ENCODE measurements at regions not wholly inside any gene's neighbourhood (a gene's known extent, or its start where the extent isn't known, plus 50 kb on each side); places are given as distances from the start of the nearest gene placed in this dataset.
"Not testable (repeated sequence)": the region's sequence is repeated elsewhere in the genome, so short reads cannot be mapped to it uniquely, and the experiment has no call there.

- TF ChIP-seq MAX (IDR thresholded peaks at IDR 0.05; ENCODE audit: low read depth, low read length): no peak
- TF ChIP-seq CTCF (IDR thresholded peaks at IDR 0.05; ENCODE audit: low read depth, low read length): peak; percentile 40
- DNase-seq (ENCODE audit: low read depth): peak; percentile 42
Observed at GRCh38 chr2:49770919-49771318, 616.6 kb upstream of the FSHR start.

DNA sequence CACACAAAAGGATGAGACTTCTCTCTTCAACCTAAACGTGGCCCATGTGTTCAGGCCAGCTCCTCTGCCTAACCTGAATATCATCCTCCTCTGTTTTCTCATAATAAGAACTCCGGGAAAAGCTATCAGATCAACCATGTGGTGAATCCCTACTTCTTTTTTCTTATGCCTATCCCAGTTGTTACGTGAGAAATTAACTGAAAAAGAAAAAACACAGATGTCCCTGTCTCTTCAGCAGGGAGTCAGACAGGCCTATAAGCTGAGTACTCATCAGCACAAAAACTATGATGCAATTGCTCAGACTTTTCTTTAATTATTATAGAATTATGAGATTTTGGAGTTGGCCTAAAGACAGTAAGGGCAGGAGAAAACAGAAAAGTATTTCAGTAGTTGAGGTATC lies 613.0 kb upstream of the FSHR start:
- TF ChIP-seq MAX (IDR thresholded peaks at IDR 0.05; ENCODE audit: low read depth, low read length): no peak
- TF ChIP-seq MYC (IDR thresholded peaks at IDR 0.05; ENCODE audit: low read depth, low read length): no peak
- no peak for TF ChIP-seq POLR2A (IDR thresholded peaks at IDR 0.05; ENCODE audit: extremely low read depth, insufficient read length)
- no peak for TF ChIP-seq CTCF (IDR thresholded peaks at IDR 0.05; ENCODE audit: low read depth, low read length)
- no peak for DNase-seq (ENCODE audit: low read depth)
- H3K4me3 ChIP-seq (ENCODE audit: low read depth, low read length): no peak overlapping the region

More at GRCh38 chr2:49770919-49771318, 616.6 kb upstream of the FSHR start:
- no peak overlapping the region for H3K4me3 ChIP-seq (ENCODE audit: low read depth, low read length)

DNA sequence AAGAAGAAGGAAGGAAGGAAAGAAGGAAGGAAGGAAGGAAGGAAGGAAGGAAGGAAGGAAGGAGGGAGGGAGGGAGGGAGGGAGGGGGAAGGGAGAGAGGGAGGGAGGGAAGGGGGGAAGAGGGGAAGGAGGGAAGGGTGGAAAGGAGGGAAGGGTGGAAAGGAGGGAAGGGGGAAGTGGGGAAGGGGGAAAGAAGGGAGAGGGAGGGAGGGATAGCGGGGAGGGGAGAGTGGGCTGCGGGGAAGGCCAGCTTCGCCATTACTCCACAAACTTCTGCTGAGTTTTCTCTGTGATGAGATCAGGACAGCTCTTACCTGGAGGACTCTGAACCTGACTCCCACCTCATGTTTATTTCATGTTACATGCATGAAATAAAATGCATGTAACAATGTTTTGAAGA lies 601.5 kb upstream of the FSHR start:
- TF ChIP-seq MYC (IDR thresholded peaks at IDR 0.05; ENCODE audit: low read depth, low read length): no peak
- TF ChIP-seq CTCF (IDR thresholded peaks at IDR 0.05; ENCODE audit: low read depth, low read length): no peak
- TF ChIP-seq MAX (IDR thresholded peaks at IDR 0.05; ENCODE audit: low read depth, low read length): no peak
- no peak for TF ChIP-seq POLR2A (IDR thresholded peaks at IDR 0.05; ENCODE audit: extremely low read depth, insufficient read length)
- H3K4me3 ChIP-seq (ENCODE audit: low read depth, low read length): no peak overlapping the region
- no peak for DNase-seq (ENCODE audit: low read depth)

DNA sequence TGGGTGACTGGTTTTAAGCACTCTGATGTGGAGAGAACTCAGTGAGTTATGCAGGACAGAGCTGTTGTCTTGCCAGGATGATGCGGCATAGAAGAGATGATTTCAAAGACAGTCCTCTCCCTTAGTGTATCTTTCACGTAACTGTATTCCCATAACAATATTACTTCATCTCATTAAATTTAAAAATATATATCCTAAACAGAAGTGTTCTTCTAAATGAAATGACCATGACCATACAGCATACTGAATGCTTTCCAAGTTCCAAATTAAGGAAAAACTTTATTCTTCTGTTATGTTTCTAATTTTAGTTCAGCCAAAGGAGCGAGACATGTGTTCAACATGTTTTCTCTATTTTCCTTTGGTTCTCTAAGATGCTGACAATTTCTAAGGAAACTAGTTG lies 600.1 kb upstream of the FSHR start:
- H3K4me3 ChIP-seq (ENCODE audit: low read depth, low read length): no peak overlapping the region
- TF ChIP-seq MYC (IDR thresholded peaks at IDR 0.05; ENCODE audit: low read depth, low read length): no peak
- no peak for TF ChIP-seq POLR2A (IDR thresholded peaks at IDR 0.05; ENCODE audit: extremely low read depth, insufficient read length)
- TF ChIP-seq CTCF (IDR thresholded peaks at IDR 0.05; ENCODE audit: low read depth, low read length): no peak
- TF ChIP-seq MAX (IDR thresholded peaks at IDR 0.05; ENCODE audit: low read depth, low read length): no peak
- DNase-seq (ENCODE audit: low read depth): no peak

DNA sequence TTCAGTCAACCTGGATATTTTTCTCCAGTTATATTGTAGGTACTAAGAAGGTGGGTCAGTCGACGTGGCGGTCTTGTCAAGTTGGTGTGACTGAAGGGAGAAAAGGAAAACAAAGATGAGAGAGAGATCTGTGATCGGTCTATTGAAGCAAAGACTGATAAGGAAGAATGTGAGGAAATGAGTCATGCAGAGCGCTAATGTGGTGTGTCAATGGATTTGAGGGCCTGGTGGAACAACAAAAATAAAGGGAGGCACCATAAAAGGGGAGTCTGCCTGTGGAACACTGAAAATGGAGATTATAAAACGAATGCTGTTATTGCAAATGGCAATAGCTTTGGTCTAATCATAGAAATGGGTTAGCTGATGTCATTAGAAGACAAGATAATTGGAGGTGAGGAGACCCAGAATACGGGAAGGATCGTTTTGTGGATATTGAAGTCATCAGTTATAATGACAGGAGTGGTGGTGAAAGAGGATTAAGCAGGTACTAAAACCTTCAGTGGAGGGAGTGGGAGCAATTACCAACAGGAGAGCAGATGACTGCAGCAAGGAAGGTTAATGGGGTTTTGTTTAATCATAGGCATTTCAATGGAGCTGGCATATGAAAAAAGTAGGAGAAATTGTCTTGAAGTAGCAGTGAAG lies 599.1 kb upstream of the FSHR start:
- H3K4me3 ChIP-seq (ENCODE audit: low read depth, low read length): no peak overlapping the region
- peak; percentile 3 for DNase-seq (ENCODE audit: low read depth)
- TF ChIP-seq POLR2A (IDR thresholded peaks at IDR 0.05; ENCODE audit: extremely low read depth, insufficient read length): no peak
- TF ChIP-seq CTCF (IDR thresholded peaks at IDR 0.05; ENCODE audit: low read depth, low read length): no peak
- no peak for TF ChIP-seq MAX (IDR thresholded peaks at IDR 0.05; ENCODE audit: low read depth, low read length)

- DNase-seq (ENCODE audit: low read depth): no peak
- H3K4me3 ChIP-seq (ENCODE audit: low read depth, low read length): no peak overlapping the region
- TF ChIP-seq MYC (IDR thresholded peaks at IDR 0.05; ENCODE audit: low read depth, low read length) (no peak), MAX (IDR thresholded peaks at IDR 0.05; ENCODE audit: low read depth, low read length) (no peak), CTCF (IDR thresholded peaks at IDR 0.05; ENCODE audit: low read depth, low read length) (no peak), POLR2A (IDR thresholded peaks at IDR 0.05; ENCODE audit: extremely low read depth, insufficient read length) (no peak)
Observed at GRCh38 chr2:49737606-49738005, 583.3 kb upstream of the FSHR start.

DNA sequence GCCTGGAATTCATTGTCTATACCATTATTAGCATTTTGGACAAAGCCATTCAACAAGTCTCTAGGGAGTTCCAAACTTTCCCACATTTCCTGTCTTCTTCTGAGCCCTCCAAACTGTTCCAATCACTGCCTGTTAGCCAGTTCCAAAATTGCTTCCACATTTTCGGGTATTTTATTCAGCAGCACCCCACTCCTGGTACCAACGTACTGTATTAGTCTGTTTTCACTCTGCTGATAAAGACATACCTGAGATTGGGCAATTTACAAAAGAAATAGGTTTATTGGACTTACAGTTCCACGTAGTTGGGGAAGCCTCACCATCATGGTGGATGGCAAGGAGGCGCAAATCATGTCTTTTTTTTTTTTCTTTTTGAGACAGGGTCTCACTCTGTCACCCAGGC lies 578.6 kb upstream of the FSHR start:
- DNase-seq (ENCODE audit: low read depth); H3K4me3 ChIP-seq (ENCODE audit: low read depth, low read length): not testable (repeated sequence)
